ENCODE measurements at regions not wholly inside any gene's neighbourhood (a gene's known extent, or its start where the extent isn't known, plus 50 kb on each side); places are given as distances from the start of the nearest gene placed in this dataset.

- Histone ChIP-seq H3K27me3 (ENCODE audit: insufficient read depth, low read length) (no peaks in the 10 kb centered on the region), H2AFZ (ENCODE audit: low read length) (no peak overlapping the region), H3K4me3 (ENCODE audit: low read depth, low read length, poor library complexity, severe bottlenecking) (no peak overlapping the region), H3K4me2 (ENCODE audit: low read length) (no peak overlapping the region), H3F3A (ENCODE audit: insufficient read depth, low read length) (no peaks in the 10 kb centered on the region), H3K9ac (ENCODE audit: low read length) (no peak overlapping the region), H3K79me2 (ENCODE audit: insufficient read depth, low read length) (no peaks in the 10 kb centered on the region), H3K36me3 (ENCODE audit: insufficient read depth, low read length) (no peaks in the 10 kb centered on the region), H3K9me3 (ENCODE audit: low read length) (no peaks in the 10 kb centered on the region), H3K27ac (ENCODE audit: low read depth, low read length, poor library complexity, severe bottlenecking) (no peak overlapping the region), H3K4me1 (ENCODE audit: insufficient read depth, low read length, severe bottlenecking) (no peaks in the 10 kb centered on the region), H3K9me2 (ENCODE audit: low read depth, low read length) (no peaks in the 10 kb centered on the region), H4K20me1 (ENCODE audit: insufficient read depth, low read length) (no peaks in the 10 kb centered on the region)
- TF ChIP-seq EZH2 (IDR thresholded peaks at IDR 0.05; ENCODE audit: borderline replicate concordance, low read length) (no peak), CTCF (IDR thresholded peaks at IDR 0.05; ENCODE audit: low read length) (no peak)
Observed at GRCh38 chr10:114753126-114753525, 68.5 kb upstream of the FHIP2A start.

GRCh38 chr10:114754445-114755320 is 66.9 kb upstream of the FHIP2A start:
- Histone ChIP-seq H3F3A (ENCODE audit: insufficient read depth, low read length) (no peaks in the 10 kb centered on the region), H3K4me3 (ENCODE audit: low read depth, low read length, poor library complexity, severe bottlenecking) (no peak overlapping the region), H3K9ac (ENCODE audit: low read length) (no peak overlapping the region), H3K9me2 (ENCODE audit: low read depth, low read length) (no peaks in the 10 kb centered on the region), H3K4me1 (ENCODE audit: insufficient read depth, low read length, severe bottlenecking) (no peaks in the 10 kb centered on the region), H3K79me2 (ENCODE audit: insufficient read depth, low read length) (no peaks in the 10 kb centered on the region), H3K27ac (ENCODE audit: low read depth, low read length, poor library complexity, severe bottlenecking) (no peak overlapping the region), H3K4me2 (ENCODE audit: low read length) (no peak overlapping the region), H4K20me1 (ENCODE audit: insufficient read depth, low read length) (no peaks in the 10 kb centered on the region), H2AFZ (ENCODE audit: low read length) (no peak overlapping the region), H3K9me3 (ENCODE audit: low read length) (no peaks in the 10 kb centered on the region), H3K36me3 (ENCODE audit: insufficient read depth, low read length) (no peaks in the 10 kb centered on the region), H3K27me3 (ENCODE audit: insufficient read depth, low read length) (no peaks in the 10 kb centered on the region)
- no peak for TF ChIP-seq EZH2 (IDR thresholded peaks at IDR 0.05; ENCODE audit: borderline replicate concordance, low read length)
- TF ChIP-seq CTCF (IDR thresholded peaks at IDR 0.05; ENCODE audit: low read length) = no peak

- Histone ChIP-seq H3K27ac (ENCODE audit: low read depth, low read length, poor library complexity, severe bottlenecking) (no peak overlapping the region), H3K27me3 (ENCODE audit: insufficient read depth, low read length) (no peaks in the 10 kb centered on the region), H3F3A (ENCODE audit: insufficient read depth, low read length) (no peaks in the 10 kb centered on the region), H3K4me1 (ENCODE audit: insufficient read depth, low read length, severe bottlenecking) (no peaks in the 10 kb centered on the region), H3K4me2 (ENCODE audit: low read length) (no peak overlapping the region), H3K9ac (ENCODE audit: low read length) (no peak overlapping the region), H3K9me2 (ENCODE audit: low read depth, low read length) (no peaks in the 10 kb centered on the region), H3K79me2 (ENCODE audit: insufficient read depth, low read length) (no peaks in the 10 kb centered on the region), H2AFZ (ENCODE audit: low read length) (no peak overlapping the region), H3K36me3 (ENCODE audit: insufficient read depth, low read length) (no peaks in the 10 kb centered on the region), H3K9me3 (ENCODE audit: low read length) (no peaks in the 10 kb centered on the region), H3K4me3 (ENCODE audit: low read depth, low read length, poor library complexity, severe bottlenecking) (no peak overlapping the region), H4K20me1 (ENCODE audit: insufficient read depth, low read length) (no peaks in the 10 kb centered on the region)
- TF ChIP-seq EZH2 (IDR thresholded peaks at IDR 0.05; ENCODE audit: borderline replicate concordance, low read length) = no peak
- TF ChIP-seq CTCF (IDR thresholded peaks at IDR 0.05; ENCODE audit: low read length) = no peak
Observed at GRCh38 chr10:114755537-114755936, 66.0 kb upstream of the FHIP2A start.

Data from OCI-LY1 (cell line).